Endothelial cell of umbilical vein (primary cell): ENCODE measurements at regions not wholly inside any gene's neighbourhood (a gene's known extent, or its start where the extent isn't known, plus 50 kb on each side); places are given as distances from the start of the nearest gene placed in this dataset.

ENCODE experiments used
- BruUV-seq: library from RNA; stranded (reverse); fragments of 400-500 nt; replicated peaks from 2 replicates; lab custom pipeline; 2021; lab: Mats Ljungman, UMichigan
- CTCF ChIA-PET: fragments of 300-600, 350-600 bp; sonication (Branson Sonifier 250); formaldehyde crosslinking; loops from one replicate; lab custom pipeline; 2021; ENCODE audit warnings: antibody characterized with exemption, inconsistent platforms; lab: Charles Lee
- POLR2A ChIA-PET: fragments of 300-600, 350-600 bp; sonication (Branson Sonifier 250); formaldehyde crosslinking; loops from one replicate; lab custom pipeline; 2021; ENCODE audit warnings: antibody characterized with exemption, inconsistent platforms; lab: Charles Lee
- DNase-seq: peaks from one replicate; pipeline ENCODE4 v3.0.0-alpha.2; 2011; ENCODE audit warnings: low read depth, low spot score
- FAIRE-seq: peaks from 2 replicates; lab custom pipeline; 2011; peaks lifted over from hg19 to GRCh38; lab: Jason Lieb, UNC
- H2AFZ ChIP-seq: 2 replicates; pipeline ENCODE4 v1.6.0; 2012; ENCODE audit warnings: low read depth, low read length, control low read depth, inconsistent platforms
- H3K27ac ChIP-seq: 2 replicates; pipeline ENCODE4 v1.5.1; 2011; ENCODE audit warnings: low read depth, mild to moderate bottlenecking, control low read depth, low read length, moderate library complexity; ENCODE audit not compliant: insufficient read depth
- H3K27me3 ChIP-seq, 2 experiments: 2 replicates each; pipeline versions ENCODE4 v1.6.0 to v1.6.1; 2011; ENCODE audit warnings: low read length in 2 of 2, mixed read lengths in 1 of 2; ENCODE audit not compliant: control insufficient read depth in 2 of 2, insufficient read depth in 2 of 2
- H3K36me3 ChIP-seq, 2 experiments: 2 replicates in 1 of 2; 3 replicates in 1 of 2; pipeline ENCODE4 v1.5.1; 2011; ENCODE audit warnings: low read length in 2 of 2, mild to moderate bottlenecking in 1 of 2, moderate library complexity in 1 of 2; ENCODE audit not compliant: control insufficient read depth in 2 of 2, insufficient read depth in 2 of 2; ENCODE audit errors: extremely low read depth in 1 of 2
- H3K4me1 ChIP-seq: 3 replicates; pipeline ENCODE4 v1.5.1; 2011; ENCODE audit warnings: mild to moderate bottlenecking, low read length; ENCODE audit not compliant: control insufficient read depth, insufficient read depth; ENCODE audit errors: extremely low read depth
- H3K4me2 ChIP-seq: 2 replicates; pipeline ENCODE4 v1.6.1; 2011; ENCODE audit warnings: low read length, control low read depth, mixed read lengths; ENCODE audit not compliant: insufficient read depth
- H3K4me3 ChIP-seq, 3 experiments: fragments of 200-600 bp in 1 of 3; sonication (generic), shearing (Covaris generic) in 1 of 3; replicated peaks in 1 of 3; 2 replicates each; pipeline ENCODE4 v1.5.1; 2011 to 2016; ENCODE audit warnings: control low read depth in 3 of 3, low read length in 3 of 3, mild to moderate bottlenecking in 2 of 3, inconsistent platforms in 1 of 3, low read depth in 1 of 3, moderate library complexity in 1 of 3; ENCODE audit not compliant: insufficient read depth in 1 of 3
- H3K79me2 ChIP-seq: 2 replicates; pipeline ENCODE4 v1.6.0; 2012; ENCODE audit warnings: low read length, inconsistent platforms; ENCODE audit not compliant: control insufficient read depth, insufficient read depth
- H3K9ac ChIP-seq: replicated peaks from 2 replicates; pipeline ENCODE3; 2011; ENCODE audit warnings: low read length, control low read depth; ENCODE audit not compliant: insufficient read depth; ENCODE audit errors: extremely low read depth
- H3K9me1 ChIP-seq: replicated peaks from 3 replicates; pipeline ENCODE4 v1.6.0; 2011; ENCODE audit warnings: mild to moderate bottlenecking, low read length; ENCODE audit not compliant: control insufficient read depth, insufficient read depth; ENCODE audit errors: extremely low read depth
- H3K9me3 ChIP-seq: replicated peaks from 2 replicates; pipeline ENCODE4 v1.5.1; 2012; ENCODE audit warnings: low read length, inconsistent platforms; ENCODE audit not compliant: control insufficient read depth, insufficient read depth
- H4K20me1 ChIP-seq: replicated peaks from 2 replicates; pipeline ENCODE3; 2011; ENCODE audit warnings: mild to moderate bottlenecking, low read length; ENCODE audit not compliant: control insufficient read depth, insufficient read depth; ENCODE audit errors: extremely low read depth
- CTCF ChIP-seq, 2 donors: IDR thresholded peaks; 1 replicate in 1 of 2; 2 replicates in 1 of 2; pipeline ENCODE4 v1.5.1; 2011; ENCODE audit warnings: low read length in 2 of 2, mild to moderate bottlenecking in 2 of 2, moderate library complexity in 2 of 2, control low read depth in 1 of 2, inconsistent platforms in 1 of 2, low read depth in 1 of 2; ENCODE audit not compliant: insufficient read depth in 1 of 2; ENCODE audit errors: extremely low read depth in 1 of 2
- EZH2 ChIP-seq: IDR thresholded peaks from 2 replicates; pipeline ENCODE4 v1.6.1; 2012; ENCODE audit warnings: borderline replicate concordance, low read depth, mild to moderate bottlenecking, moderate library complexity, low read length, inconsistent platforms; ENCODE audit not compliant: severe bottlenecking
- FOS ChIP-seq: IDR thresholded peaks from 2 replicates; pipeline ENCODE4 v1.6.1; 2011; ENCODE audit warnings: mild to moderate bottlenecking, low read length, moderate library complexity, borderline replicate concordance; ENCODE audit not compliant: insufficient read depth
- GATA2 ChIP-seq: IDR thresholded peaks from 2 replicates; pipeline ENCODE4 v1.7.0; 2011; ENCODE audit warnings: low read depth, mild to moderate bottlenecking, moderate library complexity, mixed read lengths, low read length; ENCODE audit not compliant: insufficient read length, insufficient read depth
- JUN ChIP-seq: IDR thresholded peaks from 2 replicates; pipeline ENCODE4 v1.6.1; 2011; ENCODE audit warnings: borderline replicate concordance, low read depth; ENCODE audit not compliant: insufficient read length, insufficient read depth
- MYC ChIP-seq: IDR thresholded peaks from one replicate; pipeline ENCODE4 v1.6.1; 2011; ENCODE audit warnings: mild to moderate bottlenecking, low read depth, low read length
- POLR2A ChIP-seq: IDR thresholded peaks from 2 replicates; pipeline ENCODE4 v1.6.1; 2012; ENCODE audit warnings: low read depth, mild to moderate bottlenecking, control low read depth, low read length
- POLR2AphosphoS5 ChIP-seq: IDR thresholded peaks from 2 replicates; pipeline ENCODE4 v1.6.1; 2012; ENCODE audit warnings: low read depth, mild to moderate bottlenecking, control low read depth, low read length, moderate library complexity; ENCODE audit not compliant: insufficient read depth
- dilution Hi-C: fragments of 300-500 bp; cut with MboI; formaldehyde crosslinking; loops from one replicate; pipeline ENCODE4 v1.15.0; 2019; ENCODE audit warnings: low sequenced_read_pairs; ENCODE audit not compliant: extremely low pct_ligation_motif_present
- intact Hi-C: fragments of 100-400 bp; cut with micrococcal nuclease; formaldehyde crosslinking; loops from one replicate; pipeline ENCODE4 v1.10.0; 2022
- TF ChIP-seq, protein P1 (sequence below): IDR thresholded peaks from 2 replicates; pipeline ENCODE4 v1.6.1; 2011; ENCODE audit not compliant: insufficient read depth, insufficient read length

GRCh38 chr6:168167431-168168315 lies 88.7 kb upstream of the FRMD1 start:
- Histone ChIP-seq H3K9ac (no peak overlapping the region), H2AFZ (no peak overlapping the region), H3K27ac (no peak overlapping the region), H3K4me2 (no peak overlapping the region), H3K79me2 (no peaks in the 10 kb centered on the region), H3K9me1 (no peaks in the 10 kb centered on the region), H3K36me3 (no peaks in the 10 kb centered on the region), H4K20me1 (no peaks in the 10 kb centered on the region), H3K4me3 (no peak overlapping the region), H3K27me3 (no peaks in the 10 kb centered on the region), H3K9me3 (peaks cover 4% of the 10 kb centered on the region), H3K4me1 (no peaks in the 10 kb centered on the region)
- no peak for FAIRE-seq
- POLR2A ChIA-PET: no interaction called here
- intact Hi-C loops (no loop called here), dilution Hi-C loops (no loop called here)
- DNase-seq: no peak
- CTCF ChIA-PET: no interaction called here
- TF ChIP-seq FOS: no peak
- TF ChIP-seq EZH2: no peak
- no peak for TF ChIP-seq GATA2
- no peak for TF ChIP-seq POLR2AphosphoS5
- no peak for TF ChIP-seq JUN
- BruUV-seq: no TSS peak

DNA sequence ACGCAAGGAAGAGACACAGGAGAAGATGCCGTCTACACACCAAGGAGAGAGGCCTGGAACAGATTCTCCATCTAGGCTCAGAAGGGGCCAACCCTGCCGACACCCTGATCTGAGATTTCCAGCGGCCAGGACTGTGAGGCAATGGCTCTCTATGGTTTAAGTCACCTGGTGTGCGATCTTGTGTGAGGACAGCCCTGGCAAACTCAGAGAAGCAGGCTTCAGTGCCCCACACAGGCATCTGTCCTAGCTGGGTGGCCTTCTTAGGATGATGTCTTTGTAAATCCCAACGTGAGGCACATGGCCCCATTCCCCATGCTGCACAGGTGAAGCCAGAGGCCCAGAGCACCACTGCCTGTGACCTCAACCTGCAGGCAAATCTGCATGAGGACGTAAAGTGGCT lies 87.6 kb upstream of the FRMD1 start:
- intact Hi-C loops: no loop called here
- ChIA-PET CTCF (no interaction called here), POLR2A (no interaction called here)

More for the DNA sequence above, 87.6 kb upstream of the FRMD1 start:
- Histone ChIP-seq H3K27ac (no peak overlapping the region), H3K9ac (no peak overlapping the region), H3K4me2 (no peak overlapping the region), H3K79me2 (no peaks in the 10 kb centered on the region), H3K9me3 (peaks cover 4% of the 10 kb centered on the region), H4K20me1 (no peaks in the 10 kb centered on the region), H2AFZ (no peak overlapping the region), H3K4me3 (no peak overlapping the region), H3K9me1 (no peaks in the 10 kb centered on the region), H3K27me3 (no peaks in the 10 kb centered on the region), H3K36me3 (no peaks in the 10 kb centered on the region), H3K4me1 (no peaks in the 10 kb centered on the region)
- TF ChIP-seq GATA2 (no peak), EZH2 (no peak), JUN (no peak), POLR2A (no peak), FOS (no peak), MYC (no peak), CTCF (IDR thresholded peaks at IDR 0.05; ENCODE audit: extremely low read depth in 1 of 2, insufficient read depth in 1 of 2, low read depth in 1 of 2, low read length in 2 of 2) (no peak)
- TF ChIP-seq, protein P1, sequence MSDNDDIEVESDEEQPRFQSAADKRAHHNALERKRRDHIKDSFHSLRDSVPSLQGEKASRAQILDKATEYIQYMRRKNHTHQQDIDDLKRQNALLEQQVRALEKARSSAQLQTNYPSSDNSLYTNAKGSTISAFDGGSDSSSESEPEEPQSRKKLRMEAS: no peak
- dilution Hi-C loops: no loop called here
- no TSS peak for BruUV-seq
- FAIRE-seq (no peak), DNase-seq (no peak)
